NCI-H146 treated with DMSO at 0.1 percent for 48 hours (cell line): ENCODE measurements at regions not wholly inside any gene's neighbourhood (a gene's known extent, or its start where the extent isn't known, plus 50 kb on each side); places are given as distances from the start of the nearest gene placed in this dataset.

Experiments
- DNase-seq: peaks from one replicate; lab custom pipeline; 2025; ENCODE audit not compliant: unreplicated experiment; lab: John Stamatoyannopoulos, UW

GRCh38 chr2:126367361-126367760 is 288.6 kb upstream of the GYPC start:
- no peak for DNase-seq

- no peak for DNase-seq
Observed at GRCh38 chr2:126368758-126369157, 287.2 kb upstream of the GYPC start.

GRCh38 chr2:126370201-126370600 is 285.8 kb upstream of the GYPC start:
- no peak for DNase-seq

- DNase-seq: no peak
Observed at GRCh38 chr2:126372406-126372805, 283.6 kb upstream of the GYPC start.

- no peak for DNase-seq
Observed at GRCh38 chr2:126378176-126378575, 277.8 kb upstream of the GYPC start.

- no peak for DNase-seq
Observed at GRCh38 chr2:126381091-126381490, 274.9 kb upstream of the GYPC start.

GRCh38 chr2:126382998-126383397 is 273.0 kb upstream of the GYPC start:
- DNase-seq: no peak

GRCh38 chr2:126383800-126384199 is 272.2 kb upstream of the GYPC start:
- no peak for DNase-seq

- no peak for DNase-seq
Observed at GRCh38 chr2:126385441-126385840, 270.5 kb upstream of the GYPC start.

- DNase-seq: no peak
Observed at GRCh38 chr2:126385983-126386382, 270.0 kb upstream of the GYPC start.

GRCh38 chr2:126389446-126389845 is 266.5 kb upstream of the GYPC start:
- DNase-seq: no peak

GRCh38 chr2:126392889-126393288 is 263.1 kb upstream of the GYPC start:
- no peak for DNase-seq

- DNase-seq: no peak
Observed at GRCh38 chr2:126399001-126399400, 257.0 kb upstream of the GYPC start.

- DNase-seq: no peak
Observed at GRCh38 chr2:126403039-126403628, 252.8 kb upstream of the GYPC start.

GRCh38 chr2:126406267-126406666 is 249.7 kb upstream of the GYPC start:
- no peak for DNase-seq

- DNase-seq: no peak
Observed at GRCh38 chr2:126408671-126409070, 247.3 kb upstream of the GYPC start.

- DNase-seq: no peak
Observed at GRCh38 chr2:126409850-126410249, 246.1 kb upstream of the GYPC start.

GRCh38 chr2:126413079-126413478 is 242.9 kb upstream of the GYPC start:
- no peak for DNase-seq

- no peak for DNase-seq
Observed at GRCh38 chr2:126419403-126419802, 236.6 kb upstream of the GYPC start.

GRCh38 chr2:126425943-126426342 is 230.0 kb upstream of the GYPC start:
- no peak for DNase-seq

- DNase-seq: no peak
Observed at GRCh38 chr2:126429103-126429502, 226.9 kb upstream of the GYPC start.

GRCh38 chr2:126431136-126431535 is 224.8 kb upstream of the GYPC start:
- no peak for DNase-seq

- DNase-seq: no peak
Observed at GRCh38 chr2:126436411-126436810, 219.5 kb upstream of the GYPC start.

GRCh38 chr2:126437016-126437415 is 218.9 kb upstream of the GYPC start:
- DNase-seq: no peak
